ENCODE measurements at regions not wholly inside any gene's neighbourhood (a gene's known extent, or its start where the extent isn't known, plus 50 kb on each side); places are given as distances from the start of the nearest gene placed in this dataset.
"Not testable (repeated sequence)": the region's sequence is repeated elsewhere in the genome, so short reads cannot be mapped to it uniquely, and the experiment has no call there.

- Histone ChIP-seq H3K36me3 (ENCODE audit: low read depth) (no peaks in the 10 kb centered on the region), H3K4me3 (no peak overlapping the region), H3K9me3 (no peaks in the 10 kb centered on the region), H3K4me1 (ENCODE audit: low read depth) (no peaks in the 10 kb centered on the region)
- no peak for TF ChIP-seq CTCF (IDR thresholded peaks at IDR 0.05)
- intact Hi-C loops (cut with DNase I, micrococcal nuclease), result no loop called here
- ATAC-seq, result no peak
- no peak for DNase-seq
These were observed 55.5 kb upstream of the OSMR start for GRCh38 chr5:38790268-38790667.

GRCh38 chr5:38790891-38791290 lies 54.9 kb upstream of the OSMR start:
- ATAC-seq (no peak), DNase-seq (no peak)
- no peak for TF ChIP-seq CTCF (IDR thresholded peaks at IDR 0.05)
- Histone ChIP-seq H3K36me3 (ENCODE audit: low read depth) (no peaks in the 10 kb centered on the region), H3K4me1 (ENCODE audit: low read depth) (no peaks in the 10 kb centered on the region), H3K4me3 (no peak overlapping the region), H3K9me3 (no peaks in the 10 kb centered on the region)
- intact Hi-C loops (cut with DNase I, micrococcal nuclease), result no loop called here

GRCh38 chr5:38793099-38793498 lies 52.7 kb upstream of the OSMR start:
- ATAC-seq, result no peak
- Histone ChIP-seq H3K4me3 (no peak overlapping the region), H3K36me3 (ENCODE audit: low read depth) (no peaks in the 10 kb centered on the region), H3K9me3 (no peaks in the 10 kb centered on the region), H3K4me1 (ENCODE audit: low read depth) (no peaks in the 10 kb centered on the region)
- intact Hi-C loops (cut with DNase I, micrococcal nuclease), result no loop called here
- no peak for DNase-seq
- TF ChIP-seq CTCF (IDR thresholded peaks at IDR 0.05), result no peak

GRCh38 chr5:38794037-38794436 lies 51.8 kb upstream of the OSMR start:
- H3K4me3 ChIP-seq; intact Hi-C loops (cut with DNase I, micrococcal nuclease); H3K36me3 ChIP-seq (ENCODE audit: low read depth); DNase-seq; H3K4me1 ChIP-seq (ENCODE audit: low read depth); H3K9me3 ChIP-seq; ATAC-seq: not testable (repeated sequence)

GRCh38 chr5:38794986-38795385 lies 50.8 kb upstream of the OSMR start:
- DNase-seq, result no peak
- H3K9me3 ChIP-seq, result no peaks in the 10 kb centered on the region
- no peak for TF ChIP-seq CTCF (IDR thresholded peaks at IDR 0.05)
- intact Hi-C loops (cut with DNase I, micrococcal nuclease), result no loop called here
- no peak overlapping the region for H3K4me3 ChIP-seq
- H3K4me1 ChIP-seq (ENCODE audit: low read depth), result no peaks in the 10 kb centered on the region
- H3K36me3 ChIP-seq (ENCODE audit: low read depth), result no peaks in the 10 kb centered on the region
- no peak for ATAC-seq

GRCh38 chr5:38795986-38796741 lies 49.6 kb upstream of the OSMR start:
- no peak for TF ChIP-seq CTCF (IDR thresholded peaks at IDR 0.05)
- Histone ChIP-seq H3K36me3 (ENCODE audit: low read depth) (no peaks in the 10 kb centered on the region), H3K4me3 (no peak overlapping the region), H3K9me3 (no peaks in the 10 kb centered on the region), H3K4me1 (ENCODE audit: low read depth) (no peaks in the 10 kb centered on the region)
- DNase-seq (no peak), ATAC-seq (no peak)
- intact Hi-C loops (cut with DNase I, micrococcal nuclease), result no loop called here

All from mucosa of descending colon (tissue), 3 donors.